WERI-Rb-1 (cell line): ENCODE measurements at regions not wholly inside any gene's neighbourhood (a gene's known extent, or its start where the extent isn't known, plus 50 kb on each side); places are given as distances from the start of the nearest gene placed in this dataset.

ENCODE experiments used
- DNase-seq: peaks from one replicate; pipeline ENCODE4 v3.0.0-alpha.2; 2020
- H3K27ac ChIP-seq: fragments of 250-450 bp; sonication (Bioruptor Pico); 2 replicates; pipeline ENCODE4 v1.5.1; 2020; ENCODE audit warnings: mild to moderate bottlenecking, moderate library complexity
- H3K27me3 ChIP-seq: fragments of 250-450 bp; sonication (Bioruptor Pico); 2 replicates; pipeline ENCODE4 v1.5.1; 2021; ENCODE audit warnings: mild to moderate bottlenecking, low read depth, moderate library complexity; ENCODE audit not compliant: insufficient read depth, severe bottlenecking
- H3K36me3 ChIP-seq: fragments of 250-450 bp; sonication (Bioruptor Pico); 2 replicates; pipeline ENCODE4 v1.5.1; 2020; ENCODE audit warnings: mild to moderate bottlenecking, moderate library complexity
- H3K4me3 ChIP-seq: 2 replicates; pipeline ENCODE4 v1.5.1; 2011; ENCODE audit warnings: low read depth, mild to moderate bottlenecking, control low read depth, low read length
- H3K9me3 ChIP-seq: fragments of 250-450 bp; sonication (Bioruptor Pico); 2 replicates; pipeline ENCODE4 v1.5.1; 2021; ENCODE audit warnings: mild to moderate bottlenecking, moderate library complexity; ENCODE audit not compliant: severe bottlenecking
- CTCF ChIP-seq: IDR thresholded peaks from 2 replicates; pipeline ENCODE4 v1.5.1; 2011; ENCODE audit warnings: low read depth, mild to moderate bottlenecking, control low read depth, inconsistent platforms, low read length

GRCh38 chr12:59039005-59039404 is 118.7 kb upstream of the LRIG3 start:
- H3K4me3 ChIP-seq, result no peak overlapping the region
- no peak for TF ChIP-seq CTCF
- H3K36me3 ChIP-seq, result no peaks in the 10 kb centered on the region

GRCh38 chr12:59036973-59037762 is 116.9 kb upstream of the LRIG3 start:
- Histone ChIP-seq H3K36me3 (no peaks in the 10 kb centered on the region), H3K9me3 (no peaks in the 10 kb centered on the region), H3K27me3 (no peaks in the 10 kb centered on the region), H3K27ac (no peak overlapping the region), H3K4me3 (no peak overlapping the region)
- no peak for DNase-seq
- no peak for TF ChIP-seq CTCF

More at GRCh38 chr12:59039005-59039404, 118.7 kb upstream of the LRIG3 start:
- DNase-seq, result no peak
- Histone ChIP-seq H3K27ac (no peak overlapping the region), H3K27me3 (no peaks in the 10 kb centered on the region), H3K9me3 (no peaks in the 10 kb centered on the region)

- Histone ChIP-seq H3K36me3 (no peaks in the 10 kb centered on the region), H3K9me3 (no peaks in the 10 kb centered on the region), H3K27me3 (no peaks in the 10 kb centered on the region), H3K4me3 (no peak overlapping the region), H3K27ac (no peak overlapping the region)
- TF ChIP-seq CTCF, result no peak
- no peak for DNase-seq
Measured at GRCh38 chr12:59036347-59036746, 116.0 kb upstream of the LRIG3 start.

GRCh38 chr12:59031313-59031712 is 111.0 kb upstream of the LRIG3 start:
- DNase-seq, result no peak
- no peak overlapping the region for H3K27ac ChIP-seq
- no peaks in the 10 kb centered on the region for H3K36me3 ChIP-seq
- no peaks in the 10 kb centered on the region for H3K27me3 ChIP-seq
- H3K4me3 ChIP-seq, result no peak overlapping the region
- no peak for TF ChIP-seq CTCF
- no peaks in the 10 kb centered on the region for H3K9me3 ChIP-seq

- no peak overlapping the region for H3K27ac ChIP-seq
- no peaks in the 10 kb centered on the region for H3K9me3 ChIP-seq
- H3K27me3 ChIP-seq, result no peaks in the 10 kb centered on the region
- no peaks in the 10 kb centered on the region for H3K36me3 ChIP-seq
- H3K4me3 ChIP-seq, result no peak overlapping the region
- no peak for DNase-seq
- no peak for TF ChIP-seq CTCF
Measured at GRCh38 chr12:59030415-59030814, 110.1 kb upstream of the LRIG3 start.

GRCh38 chr12:59027199-59027598 is 106.9 kb upstream of the LRIG3 start:
- no peaks in the 10 kb centered on the region for H3K27me3 ChIP-seq
- no peak for DNase-seq

More at GRCh38 chr12:59027199-59027598, 106.9 kb upstream of the LRIG3 start:
- TF ChIP-seq CTCF, result no peak
- Histone ChIP-seq H3K27ac (no peak overlapping the region), H3K36me3 (no peaks in the 10 kb centered on the region), H3K4me3 (no peak overlapping the region), H3K9me3 (no peaks in the 10 kb centered on the region)
